Activated CD4-positive, CD25-positive, alpha-beta regulatory T cell treated with anti-CD3 and anti-CD28 coated beads, Interleukin-2, amount 50 U/mL, for 72 hours (primary cell): ENCODE measurements at regions not wholly inside any gene's neighbourhood (a gene's known extent, or its start where the extent isn't known, plus 50 kb on each side); places are given as distances from the start of the nearest gene placed in this dataset.

Experiments
- DNase-seq: peaks from one replicate; pipeline ENCODE4 v3.0.0; 2021

DNA sequence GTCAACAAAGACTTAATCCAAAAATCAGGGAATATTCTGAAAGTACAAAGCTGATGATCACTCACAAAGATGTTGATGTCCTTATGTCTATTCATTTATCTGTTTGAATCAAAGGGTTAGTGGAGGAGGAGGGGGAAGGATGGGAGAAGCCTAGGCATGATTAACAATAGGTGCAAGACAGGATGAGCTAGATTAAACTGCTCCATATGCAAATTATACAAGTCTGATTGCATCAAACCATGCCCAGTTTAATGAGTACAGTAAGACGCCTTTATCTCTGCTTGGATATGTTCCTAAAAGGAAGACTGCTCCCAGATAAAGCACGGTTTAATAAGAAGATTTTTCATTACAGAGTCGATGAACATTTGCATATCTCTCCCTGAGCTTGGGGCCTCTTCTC lies 626.4 kb upstream of the NOX3 start:
- no peak for DNase-seq

DNA sequence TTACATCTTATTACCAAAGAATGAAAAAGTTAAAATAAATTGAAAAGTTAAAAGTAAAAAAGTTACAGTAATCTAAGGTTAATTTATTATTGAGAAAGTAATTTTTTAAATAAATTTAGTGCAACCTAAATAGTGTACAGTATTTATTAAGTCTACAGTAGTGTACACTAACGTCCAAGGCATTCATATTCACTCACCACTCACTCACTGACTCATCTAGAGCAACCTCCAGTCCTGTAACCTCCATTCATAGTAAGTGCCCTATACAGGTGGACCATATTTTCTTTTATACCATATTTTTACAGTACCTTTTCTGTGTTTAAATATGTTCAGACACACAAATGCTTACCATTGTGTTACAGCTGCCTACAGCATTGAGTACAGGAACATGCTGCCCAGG lies 624.7 kb upstream of the NOX3 start:
- no peak for DNase-seq

DNA sequence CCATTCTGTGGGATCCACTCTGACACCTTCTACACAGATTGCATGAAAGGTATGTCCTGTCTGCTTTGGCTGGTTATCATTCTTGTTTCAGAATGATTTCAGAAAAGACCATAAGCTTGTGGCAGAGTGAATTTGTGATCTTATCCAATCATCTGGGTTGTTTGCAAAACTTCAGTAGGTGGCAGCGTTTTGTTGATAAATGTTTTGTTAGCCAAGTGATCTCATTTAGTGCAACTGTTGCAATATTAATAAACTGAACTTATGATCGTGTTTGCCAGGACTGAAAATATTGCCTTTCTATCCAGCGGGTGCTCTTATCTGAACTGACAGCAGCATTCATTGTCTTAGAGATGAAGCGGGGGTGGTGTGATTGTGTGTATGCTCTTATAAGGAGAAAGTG lies 613.2 kb upstream of the NOX3 start:
- DNase-seq: no peak

- DNase-seq: no peak
Measured at GRCh38 chr6:156065849-156066248, 610.2 kb upstream of the NOX3 start.

DNA sequence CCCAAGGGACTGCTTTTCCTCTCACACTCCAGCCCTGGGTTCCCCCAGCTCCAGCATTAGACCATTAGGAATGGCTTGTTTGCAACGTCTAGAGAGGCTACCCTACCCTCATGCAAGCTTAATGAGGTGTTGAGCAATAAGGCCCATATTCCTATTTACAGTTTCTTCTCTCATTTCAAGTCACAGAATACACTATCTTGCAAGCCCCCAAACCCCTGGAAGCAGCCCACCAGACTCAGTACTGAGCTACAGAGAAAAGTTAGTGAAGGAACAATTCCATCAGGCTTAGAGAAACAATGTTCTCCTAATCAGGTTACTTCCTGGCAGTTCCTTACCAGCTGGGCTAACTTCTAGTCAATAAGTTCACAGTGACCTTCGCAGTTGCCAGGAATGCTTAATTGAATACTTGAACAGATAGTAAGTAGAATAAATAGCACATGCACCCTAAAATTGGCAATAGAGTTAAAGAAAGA lies 606.5 kb upstream of the NOX3 start:
- no peak for DNase-seq

DNA sequence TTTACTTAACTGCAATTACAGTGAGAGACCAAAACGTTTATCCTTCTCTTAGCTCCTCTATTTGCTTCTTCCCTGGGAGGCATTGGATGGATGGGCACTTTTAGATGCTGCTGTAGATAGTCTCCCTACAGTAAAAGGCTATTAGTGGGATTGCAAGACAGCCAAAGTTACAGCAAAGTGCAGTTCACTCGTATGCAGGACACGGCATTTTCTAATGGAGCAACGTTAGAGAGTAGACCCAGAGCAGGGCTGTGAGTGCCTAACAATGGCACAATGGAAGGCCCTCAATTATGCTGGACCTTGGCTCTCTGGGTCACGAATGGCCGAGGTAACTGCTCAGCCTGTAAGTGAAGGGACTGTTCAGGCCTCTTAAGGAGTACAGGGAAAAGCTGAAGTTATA lies 605.8 kb upstream of the NOX3 start:
- no peak for DNase-seq

- no peak for DNase-seq
Measured at GRCh38 chr6:156060013-156060412, 604.4 kb upstream of the NOX3 start.

DNA sequence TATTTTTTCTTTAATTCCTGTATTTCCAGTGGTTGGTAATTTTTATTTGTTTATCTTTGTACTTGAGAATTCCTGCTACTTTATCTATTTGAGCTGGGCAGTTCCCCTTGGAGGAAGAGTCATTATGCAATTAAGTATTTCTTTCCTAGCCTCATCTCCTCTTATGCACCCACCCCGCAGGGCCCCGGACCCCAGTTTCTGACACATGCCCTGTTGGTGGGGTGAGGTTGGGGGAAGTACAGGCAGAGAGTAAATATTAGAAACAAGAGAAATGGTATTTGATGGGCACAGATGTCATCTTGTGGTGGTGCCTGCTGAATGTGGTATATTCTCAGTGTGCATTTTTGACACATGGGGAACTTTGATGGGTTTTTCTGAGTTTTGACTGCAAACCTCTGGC lies 602.7 kb upstream of the NOX3 start:
- DNase-seq: no peak

DNA sequence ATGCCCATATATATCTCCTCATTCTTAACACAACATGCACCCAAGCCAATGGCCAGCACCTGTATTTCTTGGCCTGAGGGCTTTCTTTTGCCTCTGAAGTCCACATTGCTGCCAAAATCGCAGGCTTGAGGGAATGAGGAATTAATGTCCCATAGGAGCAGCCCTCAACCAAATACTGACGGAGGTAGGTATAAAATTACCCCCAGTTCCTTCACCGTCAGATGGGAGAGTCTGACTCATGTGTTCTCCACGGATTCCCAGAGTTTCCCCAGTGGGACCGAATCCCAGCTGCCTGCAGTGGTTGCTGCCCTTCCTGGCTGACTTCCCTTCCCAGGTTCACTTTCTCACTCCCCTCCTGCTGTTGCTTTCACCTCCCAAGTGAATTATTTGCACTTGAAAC lies 602.2 kb upstream of the NOX3 start:
- DNase-seq: no peak

DNA sequence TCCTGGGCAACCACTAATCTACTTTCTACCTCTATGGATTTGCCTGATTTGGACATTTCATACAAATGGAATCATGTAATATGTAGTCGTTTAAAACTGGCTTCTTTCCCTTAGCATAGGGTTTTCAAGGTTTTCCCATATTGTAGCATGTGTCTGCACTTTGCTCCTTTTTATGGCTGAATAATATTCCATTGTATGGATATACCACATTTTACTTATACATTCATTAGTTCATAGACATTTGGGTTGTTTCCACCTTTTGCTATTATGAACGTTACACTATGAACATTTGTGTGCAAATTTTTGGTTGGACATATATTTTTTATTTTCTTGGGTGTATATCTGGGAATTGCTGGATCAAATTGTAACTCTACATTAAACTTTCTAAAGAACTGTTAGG lies 600.4 kb upstream of the NOX3 start:
- DNase-seq: no peak

GRCh38 chr6:156053626-156054025 lies 598.0 kb upstream of the NOX3 start:
- no peak for DNase-seq

DNA sequence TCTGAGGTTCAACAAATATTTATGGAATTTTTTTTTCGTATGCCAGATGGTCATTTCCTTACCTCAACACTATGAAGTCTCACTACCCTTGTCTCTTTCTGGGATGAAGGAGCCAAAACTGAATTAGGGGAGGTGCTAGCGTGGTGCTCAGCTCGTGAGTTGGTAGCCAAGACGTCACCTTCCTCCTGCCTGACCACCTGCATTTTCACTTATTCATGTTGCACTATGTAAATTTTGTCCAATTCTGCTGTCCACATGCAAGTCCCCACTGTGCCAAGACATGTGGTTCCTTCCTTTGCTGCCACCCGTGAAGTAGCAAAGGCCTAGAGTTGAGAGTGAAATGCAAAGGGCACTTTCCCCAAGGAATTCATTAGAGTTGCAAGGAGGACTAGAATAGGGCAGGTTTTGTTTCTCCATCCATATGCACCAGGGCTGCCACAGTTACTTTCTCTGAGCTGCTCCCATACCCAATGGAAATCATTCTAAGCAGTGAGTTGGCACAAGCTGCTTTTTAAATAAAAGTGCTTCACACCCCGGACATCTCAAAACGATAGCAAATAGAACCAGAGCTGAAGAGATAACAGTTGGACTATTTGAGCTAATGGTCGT lies 591.3 kb upstream of the NOX3 start:
- DNase-seq: no peak

GRCh38 chr6:156046268-156046665 lies 590.6 kb upstream of the NOX3 start:
- DNase-seq: no peak

- DNase-seq: no peak
Measured at GRCh38 chr6:156045401-156046267, 590.0 kb upstream of the NOX3 start.

DNA sequence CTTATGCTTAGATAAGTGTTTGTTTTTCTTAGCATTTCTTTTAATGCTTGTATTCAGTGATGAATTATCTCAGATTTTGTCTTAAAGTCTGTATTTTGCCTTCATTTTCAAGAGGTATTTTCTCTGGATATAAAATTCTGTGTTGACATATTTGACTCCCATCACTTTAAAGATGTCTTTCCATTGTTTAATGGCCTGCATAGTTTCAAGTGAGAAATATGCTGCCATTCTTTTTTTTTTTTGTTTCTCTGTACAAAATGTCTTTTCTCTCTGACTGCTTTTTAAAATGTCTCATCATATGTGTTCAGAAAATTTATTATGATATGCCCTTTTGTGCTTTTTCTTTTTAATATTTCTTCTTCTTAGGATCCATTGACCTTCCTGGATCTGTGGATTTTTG lies 578.0 kb upstream of the NOX3 start:
- DNase-seq: no peak

- no peak for DNase-seq
Measured at GRCh38 chr6:156031516-156031915, 575.9 kb upstream of the NOX3 start.

DNA sequence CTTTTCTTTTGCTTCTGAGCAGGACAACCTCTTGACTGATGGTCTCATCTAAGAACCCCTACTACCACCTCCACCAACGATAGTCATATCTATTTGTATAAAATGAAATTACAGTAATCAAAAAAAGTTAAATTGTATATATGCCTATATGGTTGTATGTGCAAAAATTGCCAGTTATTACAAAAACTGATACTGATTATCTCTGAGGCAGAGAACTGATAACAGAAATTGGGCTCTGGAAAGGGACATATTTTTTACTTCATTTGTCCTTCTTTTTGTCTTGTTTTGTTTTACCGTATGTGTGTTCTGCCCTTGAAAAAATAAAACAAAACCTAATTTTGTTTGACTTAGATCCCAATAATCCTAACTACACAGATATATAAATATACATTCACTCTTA lies 574.4 kb upstream of the NOX3 start:
- no peak for DNase-seq

GRCh38 chr6:156029286-156029985 lies 573.8 kb upstream of the NOX3 start:
- no peak for DNase-seq

DNA sequence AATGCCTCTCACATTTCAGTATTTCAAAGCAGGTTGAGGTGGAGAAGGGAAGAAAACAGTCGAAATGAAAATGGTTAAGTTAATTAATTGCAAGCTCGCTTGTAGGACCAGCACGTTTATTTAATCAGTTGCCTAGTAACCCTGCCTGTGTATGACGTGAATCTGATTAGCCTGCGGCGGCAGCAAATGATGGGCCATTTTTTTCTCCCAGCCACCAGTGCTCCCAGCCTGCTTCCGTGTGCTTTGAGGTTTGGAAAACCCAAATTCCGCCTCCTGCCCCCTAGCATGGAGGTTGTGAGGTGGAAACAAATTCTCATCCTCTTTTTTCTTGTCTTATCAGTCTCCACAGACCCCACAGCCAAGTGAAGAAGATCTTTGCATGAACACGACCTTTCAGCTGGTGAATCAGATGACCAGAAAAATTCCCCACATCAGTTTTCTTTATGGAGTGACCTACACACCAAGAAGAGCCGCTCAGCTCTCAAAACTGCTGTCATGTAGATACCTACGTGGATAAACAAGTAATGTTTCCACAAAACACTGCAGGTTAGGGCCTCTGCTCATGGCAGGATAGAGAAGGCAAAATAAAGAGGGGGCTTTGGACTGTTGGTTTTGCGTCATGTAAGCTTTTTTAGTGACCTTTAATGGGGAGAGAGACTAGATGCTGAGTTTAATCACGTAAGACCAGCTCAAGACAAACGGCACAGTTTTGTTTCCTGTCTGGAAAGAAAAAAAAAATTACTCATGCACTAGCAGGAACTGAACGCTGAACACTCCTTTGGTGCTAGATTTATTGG lies 572.9 kb upstream of the NOX3 start:
- no peak for DNase-seq

DNA sequence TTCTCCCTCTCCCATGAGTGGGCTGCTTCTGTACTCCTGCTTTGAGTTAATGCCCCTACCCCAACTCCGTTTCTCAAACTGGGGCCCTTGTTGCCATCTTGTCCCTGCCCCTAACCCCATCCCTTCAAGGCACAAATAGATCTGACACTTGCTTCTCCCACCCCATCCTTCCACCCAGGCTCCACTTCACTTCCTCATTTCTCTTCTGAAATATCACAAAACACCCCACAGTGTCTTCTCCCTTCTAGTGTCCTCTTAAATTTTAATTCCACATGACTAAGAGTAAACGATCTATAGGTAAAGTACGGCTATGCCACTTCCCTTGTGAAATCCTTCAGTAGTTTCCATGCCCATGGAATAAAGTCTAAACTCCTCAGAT lies 571.6 kb upstream of the NOX3 start:
- DNase-seq: no peak

DNA sequence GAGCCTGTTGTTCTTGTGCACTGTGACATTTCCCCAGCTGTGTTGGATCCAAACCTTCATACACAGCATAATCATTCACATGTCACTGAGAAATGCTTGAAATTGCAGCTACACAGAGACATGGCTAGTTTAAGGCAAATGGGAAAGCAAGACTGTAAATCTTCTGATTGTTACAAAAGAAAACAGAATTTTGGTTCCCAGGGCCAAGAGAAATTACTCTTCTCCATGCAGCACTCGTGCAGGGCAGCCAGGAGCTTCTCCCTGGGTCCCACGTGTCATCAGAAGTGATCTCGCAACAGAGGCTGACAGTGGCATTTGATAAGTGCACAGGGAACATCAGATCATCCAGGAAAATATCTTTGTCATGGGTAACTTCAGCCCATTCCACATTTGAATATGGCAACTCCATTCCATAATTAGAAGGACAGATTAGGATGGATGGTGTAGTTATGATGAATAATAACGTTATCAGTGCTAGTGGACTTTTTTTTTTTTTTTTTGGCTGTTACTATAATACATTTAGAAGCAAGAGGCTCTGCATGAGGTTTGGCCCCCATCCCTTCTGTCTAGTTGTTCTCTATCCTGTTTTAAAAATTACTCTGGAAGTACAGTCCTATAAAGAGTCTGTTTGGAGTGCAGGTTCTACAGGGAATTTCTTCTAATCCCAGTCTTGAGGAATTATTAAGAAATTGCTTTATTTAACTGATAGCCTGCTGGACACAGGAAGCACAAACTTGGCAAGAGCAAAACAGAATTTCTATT lies 571.0 kb upstream of the NOX3 start:
- no peak for DNase-seq

DNA sequence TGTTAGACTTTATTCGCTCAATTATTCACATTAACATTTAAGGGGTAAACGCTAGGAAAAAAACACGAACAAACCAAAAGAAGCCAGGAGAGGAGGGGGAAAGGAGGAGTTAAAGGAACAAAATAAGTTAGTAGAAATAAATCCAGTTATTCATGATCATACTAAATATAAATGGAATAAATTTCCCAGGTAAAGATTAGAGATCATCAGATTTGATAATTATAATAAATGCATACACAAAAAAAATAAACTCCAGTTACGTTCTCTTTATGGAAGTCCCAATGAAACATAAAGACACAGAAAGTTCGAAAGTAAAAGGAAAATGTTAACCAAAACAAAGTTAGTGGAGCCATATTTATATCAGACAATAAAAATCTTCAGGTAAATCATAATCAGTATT lies 568.7 kb upstream of the NOX3 start:
- DNase-seq: no peak
